Liver (tissue), 7 donors: ENCODE measurements at regions not wholly inside any gene's neighbourhood (a gene's known extent, or its start where the extent isn't known, plus 50 kb on each side); places are given as distances from the start of the nearest gene placed in this dataset.

Experiments used
- DNase-seq: peaks from one replicate; pipeline ENCODE4 v3.0.0-alpha.2; 2017; ENCODE audit warnings: low spot score
- H3K27ac ChIP-seq, 2 donors: one replicate each; pipeline ENCODE4 v1.7.0; 2013; ENCODE audit warnings: inconsistent platforms in 2 of 2, low read length in 2 of 2, control low read depth in 1 of 2, low read depth in 1 of 2, mild to moderate bottlenecking in 1 of 2
- H3K27me3 ChIP-seq, 4 donors: one replicate each; pipeline versions ENCODE4 v1.6.1 to v1.7.0; 2013; ENCODE audit warnings: low read length in 3 of 4, inconsistent platforms in 1 of 4, mild to moderate bottlenecking in 1 of 4, moderate library complexity in 1 of 4; ENCODE audit not compliant: control insufficient read depth in 4 of 4, insufficient read depth in 4 of 4
- H3K36me3 ChIP-seq, 4 donors: one replicate each; pipeline versions ENCODE4 v1.6.1 to v1.7.0; 2013; ENCODE audit warnings: low read length in 3 of 4, mild to moderate bottlenecking in 3 of 4, low read depth in 1 of 4, moderate library complexity in 1 of 4; ENCODE audit not compliant: control insufficient read depth in 4 of 4, insufficient read depth in 3 of 4
- H3K4me1 ChIP-seq, 4 donors: one replicate each; pipeline versions ENCODE4 v1.6.1 to v1.7.0; 2013; ENCODE audit warnings: low read length in 3 of 4, mild to moderate bottlenecking in 3 of 4, moderate library complexity in 1 of 4; ENCODE audit not compliant: control insufficient read depth in 4 of 4, insufficient read depth in 4 of 4
- H3K4me3 ChIP-seq, 3 donors: one replicate each; pipeline versions ENCODE4 v1.6.1 to v1.7.0; 2013; ENCODE audit warnings: low read length in 3 of 3, control low read depth in 1 of 3, low read depth in 1 of 3, mild to moderate bottlenecking in 1 of 3
- H3K9ac ChIP-seq, 2 donors: one replicate each; pipeline ENCODE4 v1.7.0; 2013; ENCODE audit warnings: low read length in 2 of 2, mild to moderate bottlenecking in 2 of 2, moderate library complexity in 2 of 2, control low read depth in 1 of 2, low read depth in 1 of 2
- H3K9me3 ChIP-seq, 4 donors: one replicate each; pipeline versions ENCODE4 v1.6.1 to v1.7.0; 2013; ENCODE audit warnings: low read length in 3 of 4; ENCODE audit not compliant: control insufficient read depth in 4 of 4
- ATF3 ChIP-seq: IDR thresholded peaks from 2 replicates; pipeline ENCODE4 v1.6.1; 2016; ENCODE audit warnings: antibody characterized with exemption
- CTCF ChIP-seq: fragments of 150-350 bp; IDR thresholded peaks from 2 replicates; pipeline ENCODE4 v1.5.1; 2017; ENCODE audit warnings: improper control_type of control experiment, low read depth, low read length; ENCODE audit not compliant: missing input control
- EGR1 ChIP-seq, 2 donors: IDR thresholded peaks; 2 replicates each; pipeline ENCODE4 v1.6.1; 2016 to 2018; ENCODE audit warnings: antibody characterized with exemption in 2 of 2, low read depth in 2 of 2
- FOXA1 ChIP-seq: IDR thresholded peaks from 2 replicates; pipeline ENCODE4 v1.6.1; 2016; ENCODE audit warnings: antibody characterized with exemption
- GABPA ChIP-seq, 2 donors: IDR thresholded peaks in 1 of 2; conservative IDR thresholded peaks in 1 of 2; 2 replicates each; pipeline ENCODE4 v1.6.1; 2016; ENCODE audit warnings: antibody characterized with exemption in 2 of 2, mild to moderate bottlenecking in 1 of 2, moderate library complexity in 1 of 2
- HNF4A ChIP-seq, 2 donors: conservative IDR thresholded peaks; 2 replicates each; pipeline ENCODE4 v1.6.1; 2016; ENCODE audit warnings: antibody characterized with exemption in 2 of 2, mild to moderate bottlenecking in 2 of 2
- HNF4G ChIP-seq: IDR thresholded peaks from 2 replicates; pipeline ENCODE4 v1.6.1; 2016; ENCODE audit warnings: antibody characterized with exemption
- JUND ChIP-seq, 2 donors: IDR thresholded peaks; 2 replicates each; pipeline ENCODE4 v1.6.1; 2016; ENCODE audit warnings: antibody characterized with exemption in 2 of 2
- MAX ChIP-seq: IDR thresholded peaks from 2 replicates; pipeline ENCODE4 v1.6.1; 2016; ENCODE audit warnings: antibody characterized with exemption
- RAD21 ChIP-seq, 2 donors: IDR thresholded peaks; 2 replicates each; pipeline ENCODE4 v1.6.1; 2016; ENCODE audit warnings: antibody characterized with exemption in 2 of 2, mild to moderate bottlenecking in 2 of 2
- RXRA ChIP-seq, 2 donors: IDR thresholded peaks; 2 replicates each; pipeline ENCODE4 v1.6.1; 2017 to 2018; ENCODE audit warnings: antibody characterized with exemption in 2 of 2, mild to moderate bottlenecking in 1 of 2
- TAF1 ChIP-seq: conservative IDR thresholded peaks from 2 replicates; pipeline ENCODE4 v1.6.1; 2016; ENCODE audit warnings: antibody characterized with exemption, mild to moderate bottlenecking
- YY1 ChIP-seq: IDR thresholded peaks from 2 replicates; pipeline ENCODE4 v1.6.1; 2016; ENCODE audit warnings: antibody characterized with exemption, mild to moderate bottlenecking
- ZBTB33 ChIP-seq: IDR thresholded peaks from 2 replicates; pipeline ENCODE4 v1.6.1; 2016; ENCODE audit warnings: antibody characterized with exemption
- donor health status: healthy.
- donor health status: healthy.
- donor health status: healthy.
- donor health status: healthy.

GRCh38 chr9:23039402-23039801 is 592.8 kb downstream of the DMRTA1 start:
- no peak for DNase-seq

GRCh38 chr9:23041466-23041865 is 594.8 kb downstream of the DMRTA1 start:
- Histone ChIP-seq H3K9ac (no peak overlapping the region), H3K27me3 (no peaks in the 10 kb centered on the region), H3K4me1 (no peaks in the 10 kb centered on the region), H3K9me3 (no peaks in the 10 kb centered on the region), H3K27ac (no peak overlapping the region), H3K36me3 (peaks cover 0 to 2% (median 0%) of the 10 kb centered on the region in 4 donors), H3K4me3 (no peak overlapping the region)
- no peak for DNase-seq
- TF ChIP-seq ATF3, result no peak
- no peak for TF ChIP-seq EGR1 (IDR thresholded peaks at IDR 0.05; ENCODE audit: low read depth in 2 of 2)
- TF ChIP-seq ZBTB33, result no peak
- no peak for TF ChIP-seq RAD21 (IDR thresholded peaks at IDR 0.05)
- TF ChIP-seq HNF4G, result no peak
- TF ChIP-seq TAF1, result no peak
- no peak for TF ChIP-seq FOXA1
- no peak for TF ChIP-seq JUND (IDR thresholded peaks at IDR 0.05)
- TF ChIP-seq YY1, result no peak
- TF ChIP-seq RXRA (IDR thresholded peaks at IDR 0.05), result no peak
- TF ChIP-seq MAX, result no peak
- TF ChIP-seq GABPA (IDR thresholded peaks at IDR 0.05 in 1 of 2, conservative IDR thresholded peaks at IDR 0.05 in 1 of 2), result no peak
- TF ChIP-seq HNF4A (conservative IDR thresholded peaks at IDR 0.05), result no peak

More at GRCh38 chr9:23039402-23039801, 592.8 kb downstream of the DMRTA1 start:
- Histone ChIP-seq H3K27ac (no peak overlapping the region), H3K4me1 (no peaks in the 10 kb centered on the region), H3K9ac (no peak overlapping the region), H3K9me3 (no peaks in the 10 kb centered on the region), H3K36me3 (no peaks in the 10 kb centered on the region), H3K27me3 (no peaks in the 10 kb centered on the region), H3K4me3 (no peak overlapping the region)
- no peak for TF ChIP-seq YY1
- no peak for TF ChIP-seq ZBTB33
- no peak for TF ChIP-seq CTCF
- no peak for TF ChIP-seq FOXA1
- no peak for TF ChIP-seq JUND (IDR thresholded peaks at IDR 0.05)
